Stimulated activated CD4-positive, alpha-beta T cell treated with anti-CD3 and anti-CD28 coated beads, Interleukin-2, amount 100 ng/mL, for 4 hours (primary cell): ENCODE measurements at regions not wholly inside any gene's neighbourhood (a gene's known extent, or its start where the extent isn't known, plus 50 kb on each side); places are given as distances from the start of the nearest gene placed in this dataset.
"Not testable (repeated sequence)": the region's sequence is repeated elsewhere in the genome, so short reads cannot be mapped to it uniquely, and the experiment has no call there.

Experiments used
- DNase-seq: peaks from one replicate; pipeline ENCODE4 v3.0.0-alpha.2; 2020; ENCODE audit warnings: low read depth

DNA sequence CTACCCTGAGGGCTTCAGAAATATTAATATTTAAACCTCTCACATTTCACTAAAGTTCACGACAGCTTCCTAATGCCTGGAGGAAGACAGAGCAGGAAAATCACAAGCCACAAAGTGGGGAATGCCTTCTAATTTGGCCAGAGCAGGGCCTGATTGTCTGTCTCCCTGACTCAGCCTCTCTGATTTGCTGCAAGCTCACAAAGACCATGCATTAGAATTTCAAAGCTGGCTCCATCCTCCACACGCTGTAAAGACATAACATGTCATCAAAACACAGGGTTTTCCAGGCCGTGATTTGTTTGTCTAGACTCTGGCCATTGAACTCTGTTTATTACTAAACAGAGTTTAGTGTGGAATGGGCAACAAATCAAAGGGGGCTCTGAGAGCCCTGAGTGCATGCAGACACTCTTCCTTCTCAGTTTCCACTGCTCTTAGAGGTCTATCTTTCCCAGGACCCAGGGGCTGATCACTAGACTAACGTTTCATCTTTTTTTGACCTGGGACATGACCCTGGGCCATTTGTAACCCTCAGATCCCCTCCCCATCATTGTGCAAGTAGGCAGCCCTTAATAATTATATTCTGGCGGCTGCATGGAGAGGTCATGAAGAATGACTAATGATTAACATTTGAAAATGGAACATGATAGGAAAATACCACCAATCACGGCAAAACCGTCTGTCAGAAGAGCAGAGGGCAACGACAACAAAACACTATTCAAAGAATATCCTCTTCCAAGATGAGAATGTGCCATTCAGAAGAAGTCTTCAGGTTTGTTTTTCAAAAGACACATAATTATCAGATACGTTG lies 140.2 kb downstream of the ENC1 start:
- no peak for DNase-seq

- no peak for DNase-seq
Observed at GRCh38 chr5:74499256-74500050, 141.1 kb downstream of the ENC1 start.

- no peak for DNase-seq
Observed at GRCh38 chr5:74497706-74498105, 142.8 kb downstream of the ENC1 start.

DNA sequence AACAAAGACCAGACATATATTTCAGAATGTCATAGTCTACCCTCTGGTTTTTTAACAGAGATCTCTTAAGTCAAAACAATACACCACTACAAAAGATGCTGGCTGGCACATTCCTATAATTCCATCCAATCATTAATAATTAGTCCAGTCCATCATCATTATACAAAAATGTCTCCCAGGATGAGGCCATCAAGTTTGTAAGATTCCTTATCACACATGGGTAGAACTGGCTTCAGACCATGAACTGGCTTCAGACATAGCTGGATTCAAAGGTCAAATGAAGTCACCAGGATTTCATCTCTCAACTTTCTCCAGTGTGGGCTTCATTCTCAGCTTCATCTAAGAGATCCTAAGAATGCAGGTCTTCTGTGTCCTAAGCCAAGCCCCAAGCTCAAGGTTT lies 147.1 kb downstream of the ENC1 start:
- DNase-seq: no peak

- DNase-seq: no peak
Observed at GRCh38 chr5:74492230-74492629, 148.3 kb downstream of the ENC1 start.

DNA sequence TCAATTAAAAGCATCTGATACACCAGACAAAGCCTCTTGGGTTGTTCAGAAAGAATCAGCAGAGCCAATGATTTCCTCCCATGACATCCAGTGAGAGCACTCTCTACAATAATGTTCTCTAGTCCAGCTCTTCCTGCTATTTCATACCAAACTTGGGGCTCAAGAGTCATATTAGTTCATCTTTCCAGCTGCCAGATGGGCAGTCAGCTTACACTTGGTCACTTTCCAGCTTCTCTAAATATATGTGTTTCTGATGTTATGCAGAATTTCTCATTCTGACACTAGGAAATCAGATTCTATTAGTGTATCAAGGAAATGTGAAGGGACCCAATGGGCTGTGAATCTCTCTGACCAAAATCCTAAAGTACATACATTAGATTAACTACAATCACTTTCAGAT lies 148.9 kb downstream of the ENC1 start:
- no peak for DNase-seq

- no peak for DNase-seq
Observed at GRCh38 chr5:74490814-74491213, 149.7 kb downstream of the ENC1 start.

DNA sequence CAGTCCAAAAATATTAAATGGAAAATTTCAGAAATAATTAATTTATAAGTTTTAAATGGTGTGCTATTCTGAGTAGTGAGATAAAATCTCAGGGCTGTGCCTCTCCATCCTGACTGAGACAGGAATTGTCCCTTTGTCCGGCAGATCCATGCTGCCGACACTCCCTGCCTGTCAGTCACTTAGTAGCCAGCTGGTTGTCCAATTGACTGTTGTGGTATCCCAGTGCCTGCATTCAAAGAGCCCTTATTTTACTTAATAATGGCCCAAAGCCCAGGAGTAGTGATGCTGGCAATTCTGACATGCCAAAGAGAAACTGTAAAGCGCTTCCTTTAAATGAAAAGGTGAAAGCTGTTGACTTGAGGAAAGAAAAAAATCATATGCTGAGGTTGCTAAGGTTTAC lies 157.5 kb downstream of the ENC1 start:
- no peak for DNase-seq

- DNase-seq: no peak
Observed at GRCh38 chr5:74482523-74482922, 158.0 kb downstream of the ENC1 start.

DNA sequence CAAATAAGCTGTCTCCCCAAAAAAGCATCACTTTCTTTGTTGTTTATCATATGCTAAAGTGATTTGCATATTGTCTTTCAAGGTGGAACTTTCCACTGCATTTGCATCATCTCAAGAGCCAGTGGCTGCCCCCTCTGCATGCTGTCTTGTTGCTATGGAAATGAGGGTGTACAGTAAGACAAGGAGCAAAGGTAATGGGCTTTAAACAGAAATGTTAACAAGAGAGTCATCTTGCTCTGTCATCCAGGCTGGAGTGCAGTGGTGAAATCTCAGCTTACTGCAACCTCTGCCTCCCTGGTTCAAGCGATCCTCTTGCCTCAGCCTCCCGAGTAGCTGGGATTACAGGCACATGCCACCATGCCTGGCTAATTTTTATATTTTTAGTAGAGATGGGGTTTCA lies 159.2 kb downstream of the ENC1 start:
- not testable (repeated sequence) for DNase-seq

DNA sequence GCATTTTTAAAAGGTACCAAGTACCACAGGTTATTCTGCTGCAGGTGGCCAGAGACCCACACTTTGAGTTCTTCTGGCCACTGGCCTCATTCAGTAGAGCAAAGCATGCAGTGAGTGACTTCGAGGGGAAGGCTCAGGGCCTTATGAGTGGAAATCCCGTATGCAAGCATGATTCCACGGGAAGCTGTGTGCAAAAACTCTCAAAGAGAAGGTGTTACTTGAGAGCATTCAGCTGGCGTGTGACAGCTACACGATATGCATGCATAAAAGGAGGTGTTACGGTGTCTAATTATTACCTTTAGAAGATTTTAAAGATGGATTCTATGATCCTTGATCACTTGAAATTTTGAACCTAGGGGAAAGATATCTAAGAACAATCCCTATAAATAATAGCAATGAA lies 160.3 kb downstream of the ENC1 start:
- DNase-seq: no peak

DNA sequence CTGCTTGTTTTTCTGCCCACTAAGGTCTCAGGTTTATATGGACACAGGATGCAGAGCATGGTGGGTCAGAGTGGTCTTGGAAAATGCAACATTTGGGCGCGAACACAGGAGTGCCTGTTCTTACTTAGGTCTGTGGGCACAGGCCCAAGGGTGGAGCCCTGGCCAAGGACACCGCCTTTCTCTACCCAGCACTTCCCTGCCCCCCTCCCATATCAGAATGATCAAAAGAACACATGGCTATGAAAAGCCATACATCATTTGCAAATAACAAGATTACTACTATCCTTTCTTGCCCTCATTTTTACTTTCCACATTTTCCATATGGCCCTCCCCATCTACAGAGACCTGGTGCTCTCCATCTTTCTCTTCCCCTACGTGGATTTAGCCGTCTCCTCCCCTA lies 162.2 kb downstream of the ENC1 start:
- DNase-seq: no peak

DNA sequence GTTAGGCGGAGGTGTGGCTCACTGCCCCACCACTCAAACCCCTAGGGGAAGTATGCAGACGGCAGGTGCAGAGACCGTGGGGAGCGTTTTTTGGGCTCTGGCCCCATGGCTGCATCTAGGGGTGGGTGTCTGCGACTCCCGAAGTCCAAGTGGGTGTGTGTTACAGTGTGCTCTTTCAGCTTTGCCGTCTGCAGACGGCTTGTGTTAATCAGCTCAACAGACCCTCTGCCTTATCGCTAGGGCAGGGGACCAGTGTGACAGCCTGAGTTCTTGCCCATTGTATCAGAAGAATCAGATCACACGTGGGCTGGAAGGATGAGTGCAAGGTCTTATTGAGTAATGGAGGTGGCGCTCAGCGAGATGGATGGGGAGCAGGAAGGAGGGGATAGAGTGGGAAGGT lies 162.8 kb downstream of the ENC1 start:
- DNase-seq: no peak

DNA sequence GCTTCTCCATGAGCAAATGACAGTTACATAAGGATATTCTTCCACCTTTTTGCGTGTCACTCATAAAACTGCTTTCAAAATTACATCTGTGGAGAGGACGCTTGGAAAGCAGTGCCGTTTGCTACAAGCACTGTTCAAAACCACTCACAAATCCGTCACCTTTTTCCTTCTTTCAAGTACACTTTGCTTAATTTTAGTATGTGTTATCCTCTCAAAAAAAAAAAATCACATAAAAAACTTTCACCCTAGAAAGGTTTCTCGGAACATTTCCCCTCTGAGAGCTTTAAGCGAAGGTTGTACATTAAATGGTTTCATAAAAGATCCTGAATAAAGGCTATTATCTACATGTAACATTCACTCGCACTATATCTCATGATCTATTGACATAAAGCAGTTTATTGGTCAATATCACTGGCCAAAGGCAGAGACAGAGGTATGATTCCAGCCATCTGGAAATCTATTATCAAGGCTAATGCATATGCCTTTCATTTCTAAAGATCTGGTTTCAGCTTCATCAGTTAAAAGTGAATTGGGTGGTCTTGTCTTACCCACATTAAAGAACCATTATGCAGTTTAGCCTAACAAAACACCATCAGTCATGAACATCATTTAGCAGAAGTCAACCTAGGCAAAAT lies 163.6 kb downstream of the ENC1 start:
- DNase-seq: no peak

- no peak for DNase-seq
Observed at GRCh38 chr5:74476046-74476818, 164.3 kb downstream of the ENC1 start.

DNA sequence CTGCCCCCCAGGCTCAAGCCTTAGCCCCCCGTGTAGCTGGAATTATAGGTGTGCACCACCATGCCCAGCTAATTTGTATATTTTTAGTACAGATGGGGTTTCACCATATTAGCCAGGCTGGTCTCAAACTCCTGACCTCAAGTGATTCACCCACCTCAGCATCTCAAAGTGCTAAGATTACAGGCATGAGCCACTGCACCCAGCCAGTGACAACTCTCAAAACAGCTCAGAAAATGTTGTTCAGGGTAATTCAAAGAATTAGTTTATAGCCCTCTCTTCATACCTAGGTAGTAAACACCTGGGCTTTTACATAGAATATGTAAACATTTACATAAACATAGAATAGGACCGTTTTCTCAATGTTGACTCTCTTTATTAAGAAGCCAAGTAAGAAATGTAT lies 168.7 kb downstream of the ENC1 start:
- no peak for DNase-seq

GRCh38 chr5:74469234-74469994 lies 171.1 kb downstream of the ENC1 start:
- no peak for DNase-seq

GRCh38 chr5:74468421-74468820 lies 172.1 kb downstream of the ENC1 start:
- no peak for DNase-seq

- no peak for DNase-seq
Observed at GRCh38 chr5:74465724-74466123, 174.8 kb downstream of the ENC1 start.

GRCh38 chr5:74464512-74465209 lies 175.9 kb downstream of the ENC1 start:
- no peak for DNase-seq

- no peak for DNase-seq
Observed at GRCh38 chr5:74462356-74462755, 178.2 kb downstream of the ENC1 start.
